ENCODE measurements at regions not wholly inside any gene's neighbourhood (a gene's known extent, or its start where the extent isn't known, plus 50 kb on each side); places are given as distances from the start of the nearest gene placed in this dataset.

GRCh38 chr18:30852541-30852940 lies 190.0 kb downstream of the DSC3 start:
- TF ChIP-seq, protein P1, sequence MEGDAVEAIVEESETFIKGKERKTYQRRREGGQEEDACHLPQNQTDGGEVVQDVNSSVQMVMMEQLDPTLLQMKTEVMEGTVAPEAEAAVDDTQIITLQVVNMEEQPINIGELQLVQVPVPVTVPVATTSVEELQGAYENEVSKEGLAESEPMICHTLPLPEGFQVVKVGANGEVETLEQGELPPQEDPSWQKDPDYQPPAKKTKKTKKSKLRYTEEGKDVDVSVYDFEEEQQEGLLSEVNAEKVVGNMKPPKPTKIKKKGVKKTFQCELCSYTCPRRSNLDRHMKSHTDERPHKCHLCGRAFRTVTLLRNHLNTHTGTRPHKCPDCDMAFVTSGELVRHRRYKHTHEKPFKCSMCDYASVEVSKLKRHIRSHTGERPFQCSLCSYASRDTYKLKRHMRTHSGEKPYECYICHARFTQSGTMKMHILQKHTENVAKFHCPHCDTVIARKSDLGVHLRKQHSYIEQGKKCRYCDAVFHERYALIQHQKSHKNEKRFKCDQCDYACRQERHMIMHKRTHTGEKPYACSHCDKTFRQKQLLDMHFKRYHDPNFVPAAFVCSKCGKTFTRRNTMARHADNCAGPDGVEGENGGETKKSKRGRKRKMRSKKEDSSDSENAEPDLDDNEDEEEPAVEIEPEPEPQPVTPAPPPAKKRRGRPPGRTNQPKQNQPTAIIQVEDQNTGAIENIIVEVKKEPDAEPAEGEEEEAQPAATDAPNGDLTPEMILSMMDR (conservative IDR thresholded peaks at IDR 0.05; ENCODE audit: low read depth, low read length), result no peak
- TF ChIP-seq EZH2 (IDR thresholded peaks at IDR 0.05; ENCODE audit: borderline replicate concordance, low read depth, low read length, poor library complexity, severe bottlenecking), result no peak

All from A673 (cell line).